ENCODE measurements at regions not wholly inside any gene's neighbourhood (a gene's known extent, or its start where the extent isn't known, plus 50 kb on each side); places are given as distances from the start of the nearest gene placed in this dataset.
"Not testable (repeated sequence)": the region's sequence is repeated elsewhere in the genome, so short reads cannot be mapped to it uniquely, and the experiment has no call there.

GRCh38 chr1:238727670-238728069 lies 658.7 kb upstream of the CHRM3 start:
- H3K4me1 ChIP-seq (ENCODE audit: insufficient read depth, low read length) = no peaks in the 10 kb centered on the region
- no peaks in the 10 kb centered on the region for H3K27me3 ChIP-seq (ENCODE audit: insufficient read depth, low read length)
- no peaks in the 10 kb centered on the region for H3K36me3 ChIP-seq (ENCODE audit: insufficient read depth, low read depth, low read length)
- H3K4me3 ChIP-seq (ENCODE audit: low read length) = no peak overlapping the region
- no peak overlapping the region for H3K27ac ChIP-seq (ENCODE audit: low read length)
- no peak overlapping the region for H3K9ac ChIP-seq (ENCODE audit: low read depth, low read length)
- H3K9me3 ChIP-seq (ENCODE audit: insufficient read depth, low read depth, low read length) = no peaks in the 10 kb centered on the region

- no peaks in the 10 kb centered on the region for H3K27me3 ChIP-seq (ENCODE audit: insufficient read depth, low read length)
- no peaks in the 10 kb centered on the region for H3K9me3 ChIP-seq (ENCODE audit: insufficient read depth, low read depth, low read length)
- H3K9ac ChIP-seq (ENCODE audit: low read depth, low read length) = no peak overlapping the region
- H3K27ac ChIP-seq (ENCODE audit: low read length) = no peak overlapping the region
- no peak overlapping the region for H3K4me3 ChIP-seq (ENCODE audit: low read length)
- no peaks in the 10 kb centered on the region for H3K4me1 ChIP-seq (ENCODE audit: insufficient read depth, low read length)
- no peaks in the 10 kb centered on the region for H3K36me3 ChIP-seq (ENCODE audit: insufficient read depth, low read depth, low read length)
These were observed 663.6 kb upstream of the CHRM3 start for GRCh38 chr1:238722812-238723211.

- no peaks in the 10 kb centered on the region for H3K27me3 ChIP-seq (ENCODE audit: insufficient read depth, low read length)
- no peaks in the 10 kb centered on the region for H3K9me3 ChIP-seq (ENCODE audit: insufficient read depth, low read depth, low read length)
- no peaks in the 10 kb centered on the region for H3K4me1 ChIP-seq (ENCODE audit: insufficient read depth, low read length)
- no peak overlapping the region for H3K4me3 ChIP-seq (ENCODE audit: low read length)
- no peaks in the 10 kb centered on the region for H3K36me3 ChIP-seq (ENCODE audit: insufficient read depth, low read depth, low read length)
- H3K9ac ChIP-seq (ENCODE audit: low read depth, low read length) = no peak overlapping the region
- no peak overlapping the region for H3K27ac ChIP-seq (ENCODE audit: low read length)
These were observed 675.7 kb upstream of the CHRM3 start for GRCh38 chr1:238710697-238711096.

GRCh38 chr1:238701024-238701423 lies 685.3 kb upstream of the CHRM3 start:
- Histone ChIP-seq H3K27ac (ENCODE audit: low read length) (no peak overlapping the region), H3K4me3 (ENCODE audit: low read length) (no peak overlapping the region), H3K36me3 (ENCODE audit: insufficient read depth, low read depth, low read length) (no peaks in the 10 kb centered on the region), H3K9ac (ENCODE audit: low read depth, low read length) (no peak overlapping the region), H3K4me1 (ENCODE audit: insufficient read depth, low read length) (no peaks in the 10 kb centered on the region), H3K27me3 (ENCODE audit: insufficient read depth, low read length) (no peaks in the 10 kb centered on the region), H3K9me3 (ENCODE audit: insufficient read depth, low read depth, low read length) (no peaks in the 10 kb centered on the region; the same call in 1 of the 2 replicates)

GRCh38 chr1:238690415-238690814 lies 696.0 kb upstream of the CHRM3 start:
- no peaks in the 10 kb centered on the region for H3K4me1 ChIP-seq (ENCODE audit: insufficient read depth, low read length)
- no peak overlapping the region for H3K4me3 ChIP-seq (ENCODE audit: low read length)
- no peaks in the 10 kb centered on the region for H3K36me3 ChIP-seq (ENCODE audit: insufficient read depth, low read depth, low read length)
- H3K27me3 ChIP-seq (ENCODE audit: insufficient read depth, low read length) = no peaks in the 10 kb centered on the region
- H3K27ac ChIP-seq (ENCODE audit: low read length) = no peak overlapping the region
- no peak overlapping the region for H3K9ac ChIP-seq (ENCODE audit: low read depth, low read length)
- no peaks in the 10 kb centered on the region for H3K9me3 ChIP-seq (ENCODE audit: insufficient read depth, low read depth, low read length)

GRCh38 chr1:238684576-238684975 lies 701.8 kb upstream of the CHRM3 start:
- H3K27ac ChIP-seq (ENCODE audit: low read length); H3K9ac ChIP-seq (ENCODE audit: low read depth, low read length); H3K4me1 ChIP-seq (ENCODE audit: insufficient read depth, low read length); H3K4me3 ChIP-seq (ENCODE audit: low read length); H3K27me3 ChIP-seq (ENCODE audit: insufficient read depth, low read length); H3K9me3 ChIP-seq (ENCODE audit: insufficient read depth, low read depth, low read length); H3K36me3 ChIP-seq (ENCODE audit: insufficient read depth, low read depth, low read length): not testable (repeated sequence)

GRCh38 chr1:238681451-238681850 lies 704.9 kb upstream of the CHRM3 start:
- Histone ChIP-seq H3K27me3 (ENCODE audit: insufficient read depth, low read length) (no peaks in the 10 kb centered on the region), H3K36me3 (ENCODE audit: insufficient read depth, low read depth, low read length) (no peaks in the 10 kb centered on the region), H3K27ac (ENCODE audit: low read length) (no peak overlapping the region), H3K4me1 (ENCODE audit: insufficient read depth, low read length) (no peaks in the 10 kb centered on the region), H3K9me3 (ENCODE audit: insufficient read depth, low read depth, low read length) (no peaks in the 10 kb centered on the region), H3K4me3 (ENCODE audit: low read length) (no peak overlapping the region), H3K9ac (ENCODE audit: low read depth, low read length) (no peak overlapping the region)

GRCh38 chr1:238681021-238681420 lies 705.3 kb upstream of the CHRM3 start:
- no peak overlapping the region for H3K9ac ChIP-seq (ENCODE audit: low read depth, low read length)
- no peaks in the 10 kb centered on the region for H3K36me3 ChIP-seq (ENCODE audit: insufficient read depth, low read depth, low read length)
- H3K4me3 ChIP-seq (ENCODE audit: low read length) = no peak overlapping the region
- H3K27ac ChIP-seq (ENCODE audit: low read length) = no peak overlapping the region
- no peaks in the 10 kb centered on the region for H3K27me3 ChIP-seq (ENCODE audit: insufficient read depth, low read length)
- no peaks in the 10 kb centered on the region for H3K4me1 ChIP-seq (ENCODE audit: insufficient read depth, low read length)
- no peaks in the 10 kb centered on the region for H3K9me3 ChIP-seq (ENCODE audit: insufficient read depth, low read depth, low read length)

GRCh38 chr1:238677567-238677966 lies 708.8 kb upstream of the CHRM3 start:
- no peaks in the 10 kb centered on the region for H3K9me3 ChIP-seq (ENCODE audit: insufficient read depth, low read depth, low read length)
- no peak overlapping the region for H3K27ac ChIP-seq (ENCODE audit: low read length)
- H3K9ac ChIP-seq (ENCODE audit: low read depth, low read length) = no peak overlapping the region

GRCh38 chr1:238675221-238675620 lies 711.1 kb upstream of the CHRM3 start:
- no peaks in the 10 kb centered on the region for H3K9me3 ChIP-seq (ENCODE audit: insufficient read depth, low read depth, low read length)
- H3K27ac ChIP-seq (ENCODE audit: low read length) = no peak overlapping the region
- no peak overlapping the region for H3K9ac ChIP-seq (ENCODE audit: low read depth, low read length)
- H3K36me3 ChIP-seq (ENCODE audit: insufficient read depth, low read depth, low read length) = no peaks in the 10 kb centered on the region
- no peaks in the 10 kb centered on the region for H3K27me3 ChIP-seq (ENCODE audit: insufficient read depth, low read length)
- no peaks in the 10 kb centered on the region; the same call in 1 of the 2 replicates for H3K4me1 ChIP-seq (ENCODE audit: insufficient read depth, low read length)
- no peak overlapping the region for H3K4me3 ChIP-seq (ENCODE audit: low read length)

More at GRCh38 chr1:238677567-238677966, 708.8 kb upstream of the CHRM3 start:
- Histone ChIP-seq H3K4me1 (ENCODE audit: insufficient read depth, low read length) (no peaks in the 10 kb centered on the region), H3K27me3 (ENCODE audit: insufficient read depth, low read length) (no peaks in the 10 kb centered on the region), H3K4me3 (ENCODE audit: low read length) (no peak overlapping the region), H3K36me3 (ENCODE audit: insufficient read depth, low read depth, low read length) (no peaks in the 10 kb centered on the region)

GRCh38 chr1:238674316-238674715 lies 712.1 kb upstream of the CHRM3 start:
- Histone ChIP-seq H3K36me3 (ENCODE audit: insufficient read depth, low read depth, low read length) (no peaks in the 10 kb centered on the region), H3K9me3 (ENCODE audit: insufficient read depth, low read depth, low read length) (no peaks in the 10 kb centered on the region)

GRCh38 chr1:238673561-238673960 lies 712.8 kb upstream of the CHRM3 start:
- Histone ChIP-seq H3K4me1 (ENCODE audit: insufficient read depth, low read length) (no peaks in the 10 kb centered on the region; the same call in 1 of the 2 replicates), H3K36me3 (ENCODE audit: insufficient read depth, low read depth, low read length) (no peaks in the 10 kb centered on the region), H3K9ac (ENCODE audit: low read depth, low read length) (no peak overlapping the region), H3K27ac (ENCODE audit: low read length) (no peak overlapping the region), H3K9me3 (ENCODE audit: insufficient read depth, low read depth, low read length) (no peaks in the 10 kb centered on the region), H3K4me3 (ENCODE audit: low read length) (no peak overlapping the region), H3K27me3 (ENCODE audit: insufficient read depth, low read length) (no peaks in the 10 kb centered on the region)

More at GRCh38 chr1:238674316-238674715, 712.1 kb upstream of the CHRM3 start:
- no peak overlapping the region for H3K27ac ChIP-seq (ENCODE audit: low read length)
- no peaks in the 10 kb centered on the region for H3K27me3 ChIP-seq (ENCODE audit: insufficient read depth, low read length)
- no peaks in the 10 kb centered on the region; the same call in 1 of the 2 replicates for H3K4me1 ChIP-seq (ENCODE audit: insufficient read depth, low read length)
- no peak overlapping the region for H3K9ac ChIP-seq (ENCODE audit: low read depth, low read length)
- H3K4me3 ChIP-seq (ENCODE audit: low read length) = no peak overlapping the region

GRCh38 chr1:238672806-238673205 lies 713.6 kb upstream of the CHRM3 start:
- Histone ChIP-seq H3K9ac (ENCODE audit: low read depth, low read length) (no peak overlapping the region), H3K4me1 (ENCODE audit: insufficient read depth, low read length) (no peaks in the 10 kb centered on the region; the same call in 1 of the 2 replicates), H3K27ac (ENCODE audit: low read length) (no peak overlapping the region), H3K36me3 (ENCODE audit: insufficient read depth, low read depth, low read length) (no peaks in the 10 kb centered on the region), H3K27me3 (ENCODE audit: insufficient read depth, low read length) (no peaks in the 10 kb centered on the region), H3K9me3 (ENCODE audit: insufficient read depth, low read depth, low read length) (no peaks in the 10 kb centered on the region), H3K4me3 (ENCODE audit: low read length) (no peak overlapping the region)
